Iris pigment epithelial cell (primary cell): ENCODE measurements at regions not wholly inside any gene's neighbourhood (a gene's known extent, or its start where the extent isn't known, plus 50 kb on each side); places are given as distances from the start of the nearest gene placed in this dataset.
"Not testable (repeated sequence)": the region's sequence is repeated elsewhere in the genome, so short reads cannot be mapped to it uniquely, and the experiment has no call there.

Experiments used
- DNase-seq: peaks from one replicate; pipeline ENCODE4 v3.0.0-alpha.2; 2011; ENCODE audit warnings: low read depth

DNA sequence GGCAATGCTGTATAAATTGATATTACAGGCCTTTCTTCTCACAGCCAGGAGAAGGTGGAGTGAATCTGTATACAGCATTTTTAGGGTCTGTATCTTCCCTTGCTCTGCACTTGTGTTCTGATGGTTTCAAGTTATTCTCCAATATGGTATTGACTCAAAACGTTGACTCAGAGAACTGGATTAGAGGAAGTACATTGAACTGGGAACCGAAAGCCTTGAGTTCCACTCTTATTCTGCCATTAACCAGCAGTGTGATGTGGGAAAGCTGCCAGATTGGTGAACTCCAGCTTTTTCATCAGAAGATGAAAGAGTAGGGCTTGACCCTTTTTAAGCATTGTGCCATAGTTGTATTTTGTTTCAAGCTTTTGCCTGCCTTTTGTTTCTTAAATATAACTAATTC is 167.7 kb downstream of the SPRY2 start:
- peak; percentile 20 for DNase-seq

DNA sequence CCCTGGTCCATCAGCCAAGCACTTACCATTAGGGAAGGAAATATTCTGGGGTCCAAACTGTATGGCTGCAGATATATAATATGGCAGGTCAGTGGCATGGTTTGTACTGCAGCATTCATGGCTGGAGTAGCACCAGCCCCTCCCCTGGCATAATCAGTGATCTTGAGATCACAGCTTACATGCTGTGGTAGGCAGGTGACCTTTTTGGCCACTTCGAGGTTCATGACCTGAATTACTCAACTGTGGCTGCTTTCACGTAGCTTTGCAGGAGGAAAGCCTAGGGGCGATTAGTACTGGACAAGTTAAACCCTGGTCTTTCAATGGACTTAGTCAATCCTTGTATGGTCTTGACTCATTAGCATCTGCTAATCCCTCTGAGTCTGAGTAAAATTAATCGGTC is 169.8 kb downstream of the SPRY2 start:
- DNase-seq: no peak

DNA sequence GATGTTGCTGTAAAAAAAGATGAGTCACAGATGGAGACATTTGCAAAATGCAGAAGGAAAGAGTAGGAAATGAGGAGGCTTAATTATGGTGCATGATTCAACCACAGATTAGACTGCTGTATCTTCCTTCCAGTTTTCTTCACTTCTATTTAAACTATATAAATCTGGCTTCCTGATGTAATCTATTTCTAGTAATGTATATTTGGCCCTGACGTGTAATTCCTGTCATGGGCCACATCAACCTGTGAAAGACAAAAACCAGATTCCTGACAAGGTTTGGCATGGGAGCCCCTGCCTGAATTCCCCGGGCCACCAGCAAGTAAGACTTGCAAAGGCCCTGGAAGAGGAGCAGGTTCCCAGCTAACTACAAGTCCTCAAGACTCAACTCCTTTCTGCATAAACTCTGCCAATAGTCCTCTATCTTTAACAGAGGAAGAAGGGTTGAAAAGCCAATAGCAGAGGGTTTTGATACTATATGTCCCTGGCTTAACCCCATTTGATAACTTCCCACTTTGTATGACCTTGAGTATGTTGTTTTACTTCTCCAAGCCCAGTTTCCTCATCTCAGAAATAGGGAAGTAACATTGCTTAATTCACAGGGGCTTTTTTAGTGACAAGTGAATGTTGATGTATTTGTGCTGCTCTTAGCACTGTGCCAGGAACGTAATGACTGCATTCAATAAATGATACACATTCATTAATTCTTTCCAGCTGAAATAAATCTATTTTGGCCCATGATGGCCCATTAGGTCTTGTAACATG is 172.7 kb downstream of the SPRY2 start:
- peak; percentile 74 for DNase-seq

DNA sequence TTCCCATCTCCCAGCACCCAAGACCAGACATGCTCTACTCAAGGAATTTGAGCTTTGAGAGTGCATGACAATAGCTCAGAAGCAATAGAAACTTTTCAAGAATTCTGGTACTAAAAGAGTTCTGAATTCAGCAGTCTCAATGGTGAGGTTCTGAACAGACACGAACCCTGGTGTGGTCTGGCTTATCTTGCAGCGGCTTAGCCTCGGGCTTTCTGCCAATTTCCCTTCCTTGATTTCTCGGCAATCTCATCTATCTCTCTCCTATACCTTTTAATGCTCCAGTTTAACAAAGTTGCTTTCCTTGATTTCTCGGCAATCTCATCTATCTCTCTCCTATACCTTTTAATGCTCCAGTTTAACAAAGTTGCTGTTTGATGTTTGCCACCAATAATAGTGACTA is 174.6 kb downstream of the SPRY2 start:
- DNase-seq: peak; percentile 31

DNA sequence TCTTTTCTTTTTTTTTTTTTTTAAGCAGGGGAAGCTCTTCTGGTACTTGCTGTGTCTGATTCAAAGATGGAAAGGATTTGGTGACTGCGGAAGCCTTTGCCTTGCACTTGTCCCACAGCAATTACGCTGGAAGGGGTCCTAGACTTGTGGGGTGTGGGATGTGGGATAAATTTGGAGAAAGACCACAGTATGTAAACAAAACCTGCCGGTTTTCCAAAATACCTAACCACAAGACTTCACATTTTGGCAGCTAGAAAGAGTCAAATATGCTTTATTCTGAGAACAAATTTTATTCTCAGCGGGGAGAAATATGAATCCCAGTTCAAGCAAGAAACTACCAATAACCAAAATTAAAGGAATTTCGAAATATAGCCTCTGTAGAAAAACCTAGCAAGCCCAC is 176.5 kb downstream of the SPRY2 start:
- DNase-seq: no peak

GRCh38 chr13:80161896-80162295 is 179.0 kb downstream of the SPRY2 start:
- DNase-seq: no peak

DNA sequence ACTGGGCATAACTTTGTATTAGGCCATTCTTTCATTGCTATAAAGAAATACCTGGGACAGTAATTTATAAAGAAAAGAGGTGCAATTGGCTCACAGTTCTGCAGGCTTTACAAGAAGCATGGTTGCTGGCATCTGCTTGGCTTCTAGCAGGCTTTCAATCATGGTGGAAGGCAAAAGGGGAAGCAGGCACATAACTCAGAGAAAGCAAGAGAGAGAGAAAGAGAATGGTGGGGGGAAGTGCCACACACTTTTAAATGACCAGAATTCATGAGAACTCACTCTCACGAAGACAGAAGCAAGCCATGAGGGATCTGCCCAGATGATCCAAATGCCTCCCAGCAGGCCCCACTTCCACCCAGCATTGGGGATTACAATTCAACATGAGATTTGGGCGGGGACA is 179.7 kb downstream of the SPRY2 start:
- no peak for DNase-seq

DNA sequence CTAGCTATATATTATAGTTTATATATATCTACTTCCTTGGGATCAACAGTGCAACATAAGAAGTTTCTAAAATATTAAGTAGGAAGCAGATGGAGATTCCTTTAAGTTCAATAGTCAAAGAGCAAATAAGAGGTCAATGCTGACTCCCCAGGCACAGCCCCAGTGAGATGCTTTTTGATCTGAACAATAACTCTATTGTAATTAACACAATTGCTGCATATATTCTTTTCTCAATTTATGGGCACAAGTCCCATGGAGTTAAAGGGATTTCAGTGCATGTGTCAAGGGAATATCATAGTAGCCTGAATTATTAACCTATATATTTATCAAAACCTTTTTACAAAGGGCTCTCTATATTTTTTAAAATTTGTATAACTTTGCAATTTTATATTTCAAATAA is 180.8 kb downstream of the SPRY2 start:
- DNase-seq: no peak

- DNase-seq: peak; percentile 55
These were observed 183.5 kb downstream of the SPRY2 start for GRCh38 chr13:80157261-80157932.

- not testable (repeated sequence) for DNase-seq
These were observed 188.8 kb downstream of the SPRY2 start for GRCh38 chr13:80152142-80152541.

GRCh38 chr13:80151016-80151415 is 189.9 kb downstream of the SPRY2 start:
- peak; percentile 18 for DNase-seq

GRCh38 chr13:80149736-80150135 is 191.2 kb downstream of the SPRY2 start:
- no peak for DNase-seq

GRCh38 chr13:80145171-80145690 is 195.7 kb downstream of the SPRY2 start:
- no peak for DNase-seq

- no peak for DNase-seq
These were observed 196.4 kb downstream of the SPRY2 start for GRCh38 chr13:80144493-80144892.

DNA sequence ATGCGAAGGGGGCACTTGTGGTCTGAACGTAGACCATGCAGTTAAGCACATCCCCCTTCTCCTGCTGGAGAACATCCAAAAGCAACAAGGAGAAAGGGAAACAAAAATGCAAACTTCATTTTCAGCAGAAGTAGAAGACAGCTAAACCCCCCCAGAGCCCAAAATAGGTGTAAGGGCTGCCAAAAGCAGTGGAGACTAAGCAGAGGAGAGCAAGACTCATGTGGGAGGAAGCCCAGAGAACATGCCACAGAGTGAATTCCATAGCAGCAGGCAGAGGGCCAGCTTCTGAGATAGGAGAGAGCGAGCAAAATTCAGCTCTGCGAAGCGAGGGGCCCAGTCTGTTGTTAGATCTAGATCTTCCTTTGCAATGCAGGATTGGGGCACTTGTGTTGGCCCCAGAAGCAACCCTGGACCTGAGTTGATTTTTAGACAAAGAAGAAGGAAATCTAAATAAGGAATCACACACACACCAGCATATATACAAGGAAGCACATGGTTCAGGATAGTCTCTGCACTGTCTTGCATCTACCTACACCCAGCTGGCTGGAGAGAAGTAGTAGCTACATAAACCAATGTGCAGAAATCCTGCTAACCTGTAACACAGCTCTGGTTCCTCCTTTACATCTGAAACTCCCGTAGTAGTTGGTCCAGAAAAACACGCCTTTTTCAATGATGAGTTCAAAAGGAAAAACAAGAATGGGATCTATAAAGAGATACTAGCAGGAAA is 199.6 kb downstream of the SPRY2 start:
- DNase-seq: peak; percentile 80

- no peak for DNase-seq
These were observed 200.2 kb downstream of the SPRY2 start for GRCh38 chr13:80140685-80141084.

DNA sequence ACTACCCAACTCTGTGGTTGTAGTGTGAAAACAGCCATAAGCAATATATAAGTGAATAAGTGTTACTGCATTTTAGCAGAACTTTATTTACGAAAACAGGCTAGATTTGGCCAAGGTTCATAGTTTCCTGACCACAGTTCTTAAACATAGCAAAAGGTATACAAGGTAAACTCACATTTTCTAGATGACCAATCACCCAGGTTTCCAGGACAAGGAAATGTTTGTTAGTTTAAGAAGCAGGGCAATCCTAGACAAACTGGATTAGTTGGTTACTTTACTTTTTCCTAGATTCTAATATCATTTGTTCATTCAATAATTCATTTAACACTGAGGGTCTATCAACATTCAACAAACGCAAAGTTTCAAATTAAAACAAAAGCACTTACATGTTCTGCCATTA is 201.7 kb downstream of the SPRY2 start:
- DNase-seq: no peak

DNA sequence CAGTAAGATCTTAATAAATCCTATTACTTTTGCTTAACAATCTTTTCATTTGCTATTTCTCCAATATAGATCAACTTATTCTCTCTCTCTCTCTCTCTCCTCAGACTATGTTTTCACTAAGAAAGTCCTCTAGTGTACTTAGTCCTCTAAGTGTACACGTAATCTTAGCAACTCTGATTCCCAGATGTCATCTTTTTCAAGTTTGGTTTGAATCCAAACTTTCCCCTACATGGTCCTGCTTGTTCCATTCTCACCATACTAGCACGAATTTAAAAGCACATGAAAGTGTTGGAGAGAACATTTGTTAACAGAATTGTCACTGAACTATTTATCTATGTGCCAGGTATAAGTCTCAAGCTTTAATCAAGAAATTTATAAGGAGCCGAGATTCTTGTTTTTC is 202.9 kb downstream of the SPRY2 start:
- DNase-seq: no peak

GRCh38 chr13:80134346-80134745 is 206.6 kb downstream of the SPRY2 start:
- DNase-seq: no peak

DNA sequence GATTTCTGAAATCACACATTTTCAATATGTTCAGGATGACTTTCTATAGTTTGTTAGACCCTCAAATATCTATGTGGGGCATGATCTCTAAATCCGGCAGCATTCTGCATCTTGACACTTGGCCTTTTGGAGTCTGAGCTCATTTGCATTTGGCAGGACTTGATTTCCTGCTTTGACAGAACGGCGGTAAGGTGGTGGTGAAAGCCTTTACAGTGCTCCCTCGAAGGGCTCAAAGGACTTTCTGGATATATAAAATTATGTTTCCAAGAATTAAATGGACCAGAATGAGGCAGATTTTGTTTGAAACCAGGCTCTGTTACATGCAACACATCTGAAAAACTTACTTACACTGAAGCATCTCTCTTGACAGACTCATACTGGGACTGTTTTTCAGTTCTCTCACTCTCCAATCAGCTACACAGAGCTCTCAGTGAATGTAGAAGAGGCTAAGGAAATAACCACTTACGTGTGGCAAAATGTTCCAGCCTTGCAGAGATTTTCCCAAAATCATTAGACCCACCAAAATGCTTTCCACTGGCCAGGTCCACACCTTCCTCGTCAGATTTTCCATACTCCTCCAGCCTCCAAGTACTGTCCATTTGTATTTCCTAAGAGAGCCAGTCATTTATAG is 207.2 kb downstream of the SPRY2 start:
- no peak for DNase-seq

GRCh38 chr13:80132741-80133601 is 208.0 kb downstream of the SPRY2 start:
- peak; percentile 77 for DNase-seq
